CD4-positive, alpha-beta T cell treated with Interleukin-4 for 4 hours (primary cell): ENCODE measurements at regions not wholly inside any gene's neighbourhood (a gene's known extent, or its start where the extent isn't known, plus 50 kb on each side); places are given as distances from the start of the nearest gene placed in this dataset.

Source experiments
- DNase-seq: peaks from one replicate; pipeline ENCODE4 v3.0.0-alpha.2; 2020

GRCh38 chr11:31887180-31887579 is 76.1 kb upstream of the PAX6 start:
- no peak for DNase-seq

GRCh38 chr11:31884080-31884479 is 73.0 kb upstream of the PAX6 start:
- DNase-seq = no peak

- DNase-seq = no peak
Observed at GRCh38 chr11:31883435-31883834, 72.3 kb upstream of the PAX6 start.

- no peak for DNase-seq
Observed at GRCh38 chr11:31882951-31883392, 71.8 kb upstream of the PAX6 start.

GRCh38 chr11:31881825-31882224 is 70.7 kb upstream of the PAX6 start:
- no peak for DNase-seq

GRCh38 chr11:31879681-31880080 is 68.6 kb upstream of the PAX6 start:
- no peak for DNase-seq

- DNase-seq = no peak
Observed at GRCh38 chr11:31877863-31878262, 66.7 kb upstream of the PAX6 start.

GRCh38 chr11:31877083-31877482 is 66.0 kb upstream of the PAX6 start:
- no peak for DNase-seq

GRCh38 chr11:31875866-31876560 is 64.9 kb upstream of the PAX6 start:
- DNase-seq = no peak

GRCh38 chr11:31874631-31875191 is 63.6 kb upstream of the PAX6 start:
- DNase-seq = no peak

- DNase-seq = no peak
Observed at GRCh38 chr11:31873124-31873523, 62.0 kb upstream of the PAX6 start.

GRCh38 chr11:31872076-31872443 is 60.9 kb upstream of the PAX6 start:
- DNase-seq = no peak

GRCh38 chr11:31871310-31872075 is 60.4 kb upstream of the PAX6 start:
- no peak for DNase-seq

- DNase-seq = no peak
Observed at GRCh38 chr11:31870609-31871309, 59.6 kb upstream of the PAX6 start.

GRCh38 chr11:31869986-31870385 is 58.9 kb upstream of the PAX6 start:
- DNase-seq = no peak

GRCh38 chr11:31865606-31866300 is 54.6 kb upstream of the PAX6 start:
- no peak for DNase-seq

- no peak for DNase-seq
Observed at GRCh38 chr11:31863170-31863832, 52.2 kb upstream of the PAX6 start.

GRCh38 chr11:31861011-31861410 is 49.9 kb upstream of the PAX6 start:
- DNase-seq = no peak
